CD4-positive, alpha-beta T cell treated with Interleukin-10 for 1 hour (primary cell): ENCODE measurements at regions not wholly inside any gene's neighbourhood (a gene's known extent, or its start where the extent isn't known, plus 50 kb on each side); places are given as distances from the start of the nearest gene placed in this dataset.
A peak's percentile ranks its signal among the peaks of the same experiment; 100 is the strongest.

Experiments
- DNase-seq: peaks from one replicate; pipeline ENCODE4 v3.0.0-alpha.2; 2020

GRCh38 chr15:95958382-95958781 lies 372.1 kb upstream of the NR2F2 start:
- DNase-seq: no peak

- no peak for DNase-seq
These were observed 361.6 kb upstream of the NR2F2 start for GRCh38 chr15:95968856-95969255.

- DNase-seq: no peak
These were observed 360.2 kb upstream of the NR2F2 start for GRCh38 chr15:95970326-95970725.

GRCh38 chr15:95972041-95972553 lies 358.4 kb upstream of the NR2F2 start:
- no peak for DNase-seq

- DNase-seq: no peak
These were observed 357.7 kb upstream of the NR2F2 start for GRCh38 chr15:95972812-95973211.

GRCh38 chr15:95973566-95974256 lies 356.8 kb upstream of the NR2F2 start:
- no peak for DNase-seq

GRCh38 chr15:95975212-95975611 lies 355.3 kb upstream of the NR2F2 start:
- no peak for DNase-seq

GRCh38 chr15:95979286-95979685 lies 351.2 kb upstream of the NR2F2 start:
- no peak for DNase-seq

- DNase-seq: no peak
These were observed 349.3 kb upstream of the NR2F2 start for GRCh38 chr15:95981209-95981608.

- no peak for DNase-seq
These were observed 343.2 kb upstream of the NR2F2 start for GRCh38 chr15:95987299-95987698.

- no peak for DNase-seq
These were observed 342.5 kb upstream of the NR2F2 start for GRCh38 chr15:95987886-95988573.

- no peak for DNase-seq
These were observed 342.0 kb upstream of the NR2F2 start for GRCh38 chr15:95988574-95988887.

GRCh38 chr15:95989392-95989791 lies 341.1 kb upstream of the NR2F2 start:
- DNase-seq: no peak

- DNase-seq: no peak
These were observed 339.7 kb upstream of the NR2F2 start for GRCh38 chr15:95990833-95991232.

- DNase-seq: no peak
These were observed 336.1 kb upstream of the NR2F2 start for GRCh38 chr15:95994418-95994817.

- DNase-seq: no peak
These were observed 334.9 kb upstream of the NR2F2 start for GRCh38 chr15:95995375-95996168.

- peak; percentile 15 for DNase-seq
These were observed 334.0 kb upstream of the NR2F2 start for GRCh38 chr15:95996494-95996893.

GRCh38 chr15:95998935-95999334 lies 331.6 kb upstream of the NR2F2 start:
- DNase-seq: no peak

GRCh38 chr15:96002890-96003859 lies 327.3 kb upstream of the NR2F2 start:
- DNase-seq: no peak

- no peak for DNase-seq
These were observed 324.6 kb upstream of the NR2F2 start for GRCh38 chr15:96005906-96006305.

GRCh38 chr15:96011136-96011535 lies 319.4 kb upstream of the NR2F2 start:
- no peak for DNase-seq

GRCh38 chr15:96014939-96015338 lies 315.6 kb upstream of the NR2F2 start:
- DNase-seq: no peak

GRCh38 chr15:96019114-96019513 lies 311.4 kb upstream of the NR2F2 start:
- no peak for DNase-seq
